ENCODE measurements at regions not wholly inside any gene's neighbourhood (a gene's known extent, or its start where the extent isn't known, plus 50 kb on each side); places are given as distances from the start of the nearest gene placed in this dataset.

DNA sequence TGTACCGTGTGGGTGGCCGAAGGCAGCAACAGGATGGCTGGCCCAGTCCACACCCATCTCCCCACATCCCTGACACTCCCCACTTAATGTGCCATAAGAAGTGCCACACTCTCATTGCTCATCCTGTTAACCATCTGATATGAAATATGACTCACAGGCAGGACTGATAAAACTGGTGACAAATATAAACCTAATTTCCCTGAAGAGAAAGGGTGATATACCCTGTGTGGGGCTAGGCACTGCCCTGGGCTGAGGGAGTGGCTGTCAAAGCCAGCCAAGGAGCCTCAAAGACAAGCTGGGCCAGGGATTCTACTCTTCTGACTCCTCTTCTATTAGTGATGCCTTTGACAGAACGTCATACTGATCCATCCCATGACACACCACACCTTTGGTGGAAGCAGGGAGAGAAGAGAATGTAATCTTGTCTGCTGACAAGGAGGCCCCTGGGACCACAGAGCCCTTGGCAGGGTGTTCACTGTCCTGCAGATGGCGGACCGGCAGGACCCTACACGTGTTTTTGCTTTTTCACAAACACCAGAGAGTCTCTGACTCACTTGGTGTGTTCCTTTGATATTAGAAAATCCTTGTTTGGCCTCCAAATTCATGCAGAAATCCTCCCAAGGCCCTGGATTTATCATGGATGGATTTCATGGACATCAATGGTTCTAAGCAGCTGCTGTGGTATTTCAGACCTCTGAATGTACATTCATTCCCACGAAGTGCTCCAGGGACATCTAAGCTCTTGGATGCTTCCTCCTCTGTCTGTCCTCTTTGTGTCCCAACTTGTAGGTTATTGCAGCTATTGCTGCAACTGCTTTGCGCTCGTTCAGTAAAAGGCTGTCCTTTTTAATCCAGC lies 98.0 kb upstream of the WASF3 start:
- no peak overlapping the region for H2AFZ ChIP-seq (ENCODE audit: low read depth, low read length, severe bottlenecking)
- H3K9me2 ChIP-seq (replicated peaks; ENCODE audit: insufficient read depth, low read length) = no peaks in the 10 kb centered on the region
- no peaks in the 10 kb centered on the region for H3K79me2 ChIP-seq (ENCODE audit: insufficient read depth, low read length)
- no peak overlapping the region for H3K9ac ChIP-seq (ENCODE audit: low read length)
- no peak overlapping the region for H3K27ac ChIP-seq (ENCODE audit: low read depth, low read length)
- H3K9me3 ChIP-seq (ENCODE audit: insufficient read depth, low read length) = no peaks in the 10 kb centered on the region
- no peaks in the 10 kb centered on the region for H3K36me3 ChIP-seq (ENCODE audit: low read length)
- no peak overlapping the region for H3K4me2 ChIP-seq (ENCODE audit: low read depth, low read length, poor library complexity, severe bottlenecking)
- H4K20me1 ChIP-seq (ENCODE audit: low read depth, low read length) = no peaks in the 10 kb centered on the region
- H3K27me3 ChIP-seq (ENCODE audit: low read length) = no peaks in the 10 kb centered on the region; the same call in 1 of the 2 replicates
- no peak overlapping the region for H3K4me3 ChIP-seq (ENCODE audit: insufficient read depth, low read length, poor library complexity, severe bottlenecking)
- H3F3A ChIP-seq (ENCODE audit: insufficient read depth) = no peaks in the 10 kb centered on the region
- TF ChIP-seq EZH2phosphoT487 (conservative IDR thresholded peaks at IDR 0.05; ENCODE audit: low read length) = no peak
- TF ChIP-seq, protein P1, sequence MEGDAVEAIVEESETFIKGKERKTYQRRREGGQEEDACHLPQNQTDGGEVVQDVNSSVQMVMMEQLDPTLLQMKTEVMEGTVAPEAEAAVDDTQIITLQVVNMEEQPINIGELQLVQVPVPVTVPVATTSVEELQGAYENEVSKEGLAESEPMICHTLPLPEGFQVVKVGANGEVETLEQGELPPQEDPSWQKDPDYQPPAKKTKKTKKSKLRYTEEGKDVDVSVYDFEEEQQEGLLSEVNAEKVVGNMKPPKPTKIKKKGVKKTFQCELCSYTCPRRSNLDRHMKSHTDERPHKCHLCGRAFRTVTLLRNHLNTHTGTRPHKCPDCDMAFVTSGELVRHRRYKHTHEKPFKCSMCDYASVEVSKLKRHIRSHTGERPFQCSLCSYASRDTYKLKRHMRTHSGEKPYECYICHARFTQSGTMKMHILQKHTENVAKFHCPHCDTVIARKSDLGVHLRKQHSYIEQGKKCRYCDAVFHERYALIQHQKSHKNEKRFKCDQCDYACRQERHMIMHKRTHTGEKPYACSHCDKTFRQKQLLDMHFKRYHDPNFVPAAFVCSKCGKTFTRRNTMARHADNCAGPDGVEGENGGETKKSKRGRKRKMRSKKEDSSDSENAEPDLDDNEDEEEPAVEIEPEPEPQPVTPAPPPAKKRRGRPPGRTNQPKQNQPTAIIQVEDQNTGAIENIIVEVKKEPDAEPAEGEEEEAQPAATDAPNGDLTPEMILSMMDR (IDR thresholded peaks at IDR 0.05; ENCODE audit: insufficient read depth, low read length, poor library complexity, severe bottlenecking) = no peak

DNA sequence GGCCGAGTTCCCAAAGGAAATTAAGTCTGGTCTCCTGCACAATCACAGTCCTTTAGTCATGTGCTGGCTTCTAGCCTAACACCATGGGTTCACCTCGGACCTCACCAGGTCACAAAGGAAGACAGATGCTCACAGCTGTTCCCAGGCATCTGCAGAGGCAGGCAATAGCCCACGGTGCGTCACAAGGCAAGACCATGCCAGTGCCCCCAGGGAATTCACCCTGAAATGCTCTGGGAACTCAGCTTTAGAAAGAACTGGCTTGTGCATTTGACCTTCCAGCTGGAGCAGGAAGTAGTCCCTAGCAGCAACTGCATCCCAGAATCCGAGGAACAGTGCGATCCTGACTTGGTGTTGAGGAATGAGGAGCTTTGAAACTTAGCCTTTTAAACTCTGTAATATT lies 96.8 kb upstream of the WASF3 start:
- H3K36me3 ChIP-seq (ENCODE audit: low read length) = no peaks in the 10 kb centered on the region
- no peak overlapping the region for H3K27ac ChIP-seq (ENCODE audit: low read depth, low read length)
- no peak overlapping the region for H2AFZ ChIP-seq (ENCODE audit: low read depth, low read length, severe bottlenecking)
- H4K20me1 ChIP-seq (ENCODE audit: low read depth, low read length) = no peaks in the 10 kb centered on the region
- H3K4me3 ChIP-seq (ENCODE audit: insufficient read depth, low read length, poor library complexity, severe bottlenecking) = no peak overlapping the region
- no peaks in the 10 kb centered on the region; the same call in 1 of the 2 replicates for H3K27me3 ChIP-seq (ENCODE audit: low read length)
- H3K9me2 ChIP-seq (replicated peaks; ENCODE audit: insufficient read depth, low read length) = no peaks in the 10 kb centered on the region
- no peak overlapping the region for H3K4me2 ChIP-seq (ENCODE audit: low read depth, low read length, poor library complexity, severe bottlenecking)
- H3K79me2 ChIP-seq (ENCODE audit: insufficient read depth, low read length) = no peaks in the 10 kb centered on the region
- H3K9ac ChIP-seq (ENCODE audit: low read length) = no peak overlapping the region
- H3K9me3 ChIP-seq (ENCODE audit: insufficient read depth, low read length) = no peaks in the 10 kb centered on the region
- TF ChIP-seq, protein P1 (IDR thresholded peaks at IDR 0.05; ENCODE audit: insufficient read depth, low read length, poor library complexity, severe bottlenecking) = no peak
- no peak for TF ChIP-seq EZH2phosphoT487 (conservative IDR thresholded peaks at IDR 0.05; ENCODE audit: low read length)
- H3F3A ChIP-seq (ENCODE audit: insufficient read depth) = no peaks in the 10 kb centered on the region

- H3K27me3 ChIP-seq (ENCODE audit: low read length) = no peaks in the 10 kb centered on the region; the same call in 1 of the 2 replicates
- TF ChIP-seq, protein P1 (IDR thresholded peaks at IDR 0.05; ENCODE audit: insufficient read depth, low read length, poor library complexity, severe bottlenecking) = no peak
- no peak for TF ChIP-seq EZH2phosphoT487 (conservative IDR thresholded peaks at IDR 0.05; ENCODE audit: low read length)
- H3K27ac ChIP-seq (ENCODE audit: low read depth, low read length) = no peak overlapping the region
- H3K9ac ChIP-seq (ENCODE audit: low read length) = no peak overlapping the region
- H3F3A ChIP-seq (ENCODE audit: insufficient read depth) = no peaks in the 10 kb centered on the region
- no peaks in the 10 kb centered on the region for H3K36me3 ChIP-seq (ENCODE audit: low read length)
- no peaks in the 10 kb centered on the region for H3K9me3 ChIP-seq (ENCODE audit: insufficient read depth, low read length)
- H4K20me1 ChIP-seq (ENCODE audit: low read depth, low read length) = no peaks in the 10 kb centered on the region
- no peak overlapping the region for H3K4me2 ChIP-seq (ENCODE audit: low read depth, low read length, poor library complexity, severe bottlenecking)
- no peak overlapping the region for H2AFZ ChIP-seq (ENCODE audit: low read depth, low read length, severe bottlenecking)
- H3K79me2 ChIP-seq (ENCODE audit: insufficient read depth, low read length) = no peaks in the 10 kb centered on the region
- H3K9me2 ChIP-seq (replicated peaks; ENCODE audit: insufficient read depth, low read length) = no peaks in the 10 kb centered on the region
- no peak overlapping the region for H3K4me3 ChIP-seq (ENCODE audit: insufficient read depth, low read length, poor library complexity, severe bottlenecking)
Measured at GRCh38 chr13:26463296-26463695, 94.2 kb upstream of the WASF3 start.
